Heart left ventricle (tissue), 13 donors: ENCODE measurements at regions not wholly inside any gene's neighbourhood (a gene's known extent, or its start where the extent isn't known, plus 50 kb on each side); places are given as distances from the start of the nearest gene placed in this dataset.

Source experiments
- POLR2A ChIP-seq, 2 donors: fragments of 450-650 bp; IDR thresholded peaks; one replicate each; pipeline ENCODE4 v1.6.1; 2017; ENCODE audit warnings: antibody characterized with exemption in 2 of 2, mild to moderate bottlenecking in 2 of 2, moderate library complexity in 2 of 2
- TF ChIP-seq, protein P1 (sequence below), 12 donors: fragments of 200-600 bp; sonication (generic) in 4 of 12; IDR thresholded peaks; one replicate each; pipeline versions ENCODE4 v1.5.0 to v1.8.0; 2018 to 2022; ENCODE audit warnings: antibody characterized with exemption in 12 of 12, mild to moderate bottlenecking in 5 of 12
- donor health status: ischemic (EF 13 %, LVEDD 7.1; RV severe dilation, severe dysfunction).
- donor health status: DM: no; HTN: yes; CAD: no.
- donor health status: DM: no; HTN: no; CAD: no.
- donor health status: ischemic (EF 25% LVEDD 6.9; RV normal size, moderate dysfunction).
- donor health status: ischemic (EF 25% LVEDD 5.7; RV mildly dilated, moderate dysfunction).
- donor health status: ischemic (EF 35%, LVEDD 5.7; RV mildly dilated, moderate dysfunction).
- donor health status: nonischemic (EF 11% LVEDD 7.7; RV severe dilation, severe dysfunction).
- donor health status: DM: yes; HTN: yes; CAD: no.
- donor health status: PGD.
- donor health status: ischemic (EF 29% LVEDD 5.4; RV normal size, mild dysfunction).
- donor health status: nonischemic (EF 23%, LVEDD 6.1; RV moderate dilation, normal function).

DNA sequence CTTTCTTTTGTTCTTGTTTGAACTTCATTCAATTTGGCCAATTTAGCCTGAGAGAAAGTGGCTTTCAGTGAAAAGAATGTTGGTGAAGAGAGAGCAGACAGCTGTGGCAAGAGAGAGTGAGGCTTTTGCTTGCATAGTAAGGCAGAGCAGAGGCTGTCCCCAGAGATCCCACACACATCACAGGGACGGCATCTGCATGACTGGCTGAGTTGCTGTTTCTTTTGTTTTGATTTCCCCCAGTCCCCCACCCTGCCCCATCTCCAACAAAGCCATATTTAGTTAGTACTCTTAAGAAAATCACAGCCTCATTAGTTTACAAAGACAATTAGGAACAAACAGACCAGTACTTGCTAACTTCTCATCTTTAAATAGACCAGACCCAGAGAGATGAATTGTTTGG lies 363.9 kb upstream of the SEMA6A start:
- TF ChIP-seq, protein P1, sequence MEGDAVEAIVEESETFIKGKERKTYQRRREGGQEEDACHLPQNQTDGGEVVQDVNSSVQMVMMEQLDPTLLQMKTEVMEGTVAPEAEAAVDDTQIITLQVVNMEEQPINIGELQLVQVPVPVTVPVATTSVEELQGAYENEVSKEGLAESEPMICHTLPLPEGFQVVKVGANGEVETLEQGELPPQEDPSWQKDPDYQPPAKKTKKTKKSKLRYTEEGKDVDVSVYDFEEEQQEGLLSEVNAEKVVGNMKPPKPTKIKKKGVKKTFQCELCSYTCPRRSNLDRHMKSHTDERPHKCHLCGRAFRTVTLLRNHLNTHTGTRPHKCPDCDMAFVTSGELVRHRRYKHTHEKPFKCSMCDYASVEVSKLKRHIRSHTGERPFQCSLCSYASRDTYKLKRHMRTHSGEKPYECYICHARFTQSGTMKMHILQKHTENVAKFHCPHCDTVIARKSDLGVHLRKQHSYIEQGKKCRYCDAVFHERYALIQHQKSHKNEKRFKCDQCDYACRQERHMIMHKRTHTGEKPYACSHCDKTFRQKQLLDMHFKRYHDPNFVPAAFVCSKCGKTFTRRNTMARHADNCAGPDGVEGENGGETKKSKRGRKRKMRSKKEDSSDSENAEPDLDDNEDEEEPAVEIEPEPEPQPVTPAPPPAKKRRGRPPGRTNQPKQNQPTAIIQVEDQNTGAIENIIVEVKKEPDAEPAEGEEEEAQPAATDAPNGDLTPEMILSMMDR (IDR thresholded peaks at IDR 0.05): no peak
- TF ChIP-seq POLR2A (IDR thresholded peaks at IDR 0.05): no peak
